ENCODE measurements at regions not wholly inside any gene's neighbourhood (a gene's known extent, or its start where the extent isn't known, plus 50 kb on each side); places are given as distances from the start of the nearest gene placed in this dataset.
"Not testable (repeated sequence)": the region's sequence is repeated elsewhere in the genome, so short reads cannot be mapped to it uniquely, and the experiment has no call there.

GRCh38 chr2:224217233-224217961 lies 178.3 kb upstream of the SERPINE2 start:
- intact Hi-C loops (cut with DNase I; ENCODE audit: low total_unique reads) = no loop called here
- 70 to 81% methylated on average over 6 of the region's 6 CpGs for WGBS, 2 donors
- DNase-seq (ENCODE audit: low spot score in 2 of 2) = no peak
- H3K4me3 ChIP-seq (ENCODE audit: low read depth, poor library complexity, severe bottlenecking) = no peak overlapping the region
- TF ChIP-seq, protein P1, sequence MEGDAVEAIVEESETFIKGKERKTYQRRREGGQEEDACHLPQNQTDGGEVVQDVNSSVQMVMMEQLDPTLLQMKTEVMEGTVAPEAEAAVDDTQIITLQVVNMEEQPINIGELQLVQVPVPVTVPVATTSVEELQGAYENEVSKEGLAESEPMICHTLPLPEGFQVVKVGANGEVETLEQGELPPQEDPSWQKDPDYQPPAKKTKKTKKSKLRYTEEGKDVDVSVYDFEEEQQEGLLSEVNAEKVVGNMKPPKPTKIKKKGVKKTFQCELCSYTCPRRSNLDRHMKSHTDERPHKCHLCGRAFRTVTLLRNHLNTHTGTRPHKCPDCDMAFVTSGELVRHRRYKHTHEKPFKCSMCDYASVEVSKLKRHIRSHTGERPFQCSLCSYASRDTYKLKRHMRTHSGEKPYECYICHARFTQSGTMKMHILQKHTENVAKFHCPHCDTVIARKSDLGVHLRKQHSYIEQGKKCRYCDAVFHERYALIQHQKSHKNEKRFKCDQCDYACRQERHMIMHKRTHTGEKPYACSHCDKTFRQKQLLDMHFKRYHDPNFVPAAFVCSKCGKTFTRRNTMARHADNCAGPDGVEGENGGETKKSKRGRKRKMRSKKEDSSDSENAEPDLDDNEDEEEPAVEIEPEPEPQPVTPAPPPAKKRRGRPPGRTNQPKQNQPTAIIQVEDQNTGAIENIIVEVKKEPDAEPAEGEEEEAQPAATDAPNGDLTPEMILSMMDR (IDR thresholded peaks at IDR 0.05) = no peak
- TF ChIP-seq POLR2A (IDR thresholded peaks at IDR 0.05) = no peak

DNA sequence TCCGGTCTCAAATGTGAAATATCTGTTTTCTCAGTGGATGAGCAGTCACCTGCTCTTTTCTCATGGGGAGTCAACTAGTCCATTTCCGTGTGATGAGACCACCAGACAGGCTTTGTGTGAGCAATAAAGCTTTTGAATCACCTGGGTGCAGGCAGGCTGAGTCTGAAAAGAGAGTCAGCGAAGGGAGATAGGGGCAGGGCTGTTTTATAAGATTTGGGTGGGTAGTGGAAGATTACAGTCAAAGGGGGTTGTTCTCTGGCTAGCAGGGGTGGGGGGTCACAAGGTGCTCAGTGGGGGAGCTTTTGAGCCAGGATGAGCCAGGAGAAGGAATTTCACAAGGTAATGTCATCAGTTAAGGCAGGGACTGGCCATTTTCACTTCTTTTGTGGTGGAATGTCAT lies 176.5 kb upstream of the SERPINE2 start:
- DNase-seq (ENCODE audit: low spot score in 2 of 2); H3K4me3 ChIP-seq (ENCODE audit: low read depth, poor library complexity, severe bottlenecking); intact Hi-C loops (cut with DNase I; ENCODE audit: low total_unique reads): not testable (repeated sequence)
- WGBS, 2 donors = 94 to 96% methylated on average over 3 of the region's 3 CpGs

GRCh38 chr2:224213396-224213795 lies 174.3 kb upstream of the SERPINE2 start:
- intact Hi-C loops (cut with DNase I; ENCODE audit: low total_unique reads) = no loop called here
- no peak for TF ChIP-seq POLR2A (IDR thresholded peaks at IDR 0.05)
- TF ChIP-seq, protein P1 (IDR thresholded peaks at IDR 0.05) = no peak
- H3K4me3 ChIP-seq (ENCODE audit: low read depth, poor library complexity, severe bottlenecking) = no peak overlapping the region
- 80 to 88% methylated on average over 4 of the region's 4 CpGs for WGBS, 2 donors
- DNase-seq (ENCODE audit: low spot score in 2 of 2) = no peak

- no peak overlapping the region for H3K4me3 ChIP-seq (ENCODE audit: low read depth, poor library complexity, severe bottlenecking)
- 62 to 63% methylated on average over 4 of the region's 4 CpGs for WGBS, 2 donors
- no peak for DNase-seq (ENCODE audit: low spot score in 2 of 2)
- intact Hi-C loops (cut with DNase I; ENCODE audit: low total_unique reads) = no loop called here
- TF ChIP-seq, protein P1 (IDR thresholded peaks at IDR 0.05) = no peak
- no peak for TF ChIP-seq POLR2A (IDR thresholded peaks at IDR 0.05)
These were observed 172.7 kb upstream of the SERPINE2 start for GRCh38 chr2:224211791-224212190.

GRCh38 chr2:224211181-224211480 lies 172.0 kb upstream of the SERPINE2 start:
- no peak overlapping the region for H3K4me3 ChIP-seq (ENCODE audit: low read depth, poor library complexity, severe bottlenecking)
- TF ChIP-seq POLR2A (IDR thresholded peaks at IDR 0.05) = no peak
- TF ChIP-seq, protein P1 (IDR thresholded peaks at IDR 0.05) = no peak
- no peak for DNase-seq (ENCODE audit: low spot score in 2 of 2)
- intact Hi-C loops (cut with DNase I; ENCODE audit: low total_unique reads) = no loop called here

DNA sequence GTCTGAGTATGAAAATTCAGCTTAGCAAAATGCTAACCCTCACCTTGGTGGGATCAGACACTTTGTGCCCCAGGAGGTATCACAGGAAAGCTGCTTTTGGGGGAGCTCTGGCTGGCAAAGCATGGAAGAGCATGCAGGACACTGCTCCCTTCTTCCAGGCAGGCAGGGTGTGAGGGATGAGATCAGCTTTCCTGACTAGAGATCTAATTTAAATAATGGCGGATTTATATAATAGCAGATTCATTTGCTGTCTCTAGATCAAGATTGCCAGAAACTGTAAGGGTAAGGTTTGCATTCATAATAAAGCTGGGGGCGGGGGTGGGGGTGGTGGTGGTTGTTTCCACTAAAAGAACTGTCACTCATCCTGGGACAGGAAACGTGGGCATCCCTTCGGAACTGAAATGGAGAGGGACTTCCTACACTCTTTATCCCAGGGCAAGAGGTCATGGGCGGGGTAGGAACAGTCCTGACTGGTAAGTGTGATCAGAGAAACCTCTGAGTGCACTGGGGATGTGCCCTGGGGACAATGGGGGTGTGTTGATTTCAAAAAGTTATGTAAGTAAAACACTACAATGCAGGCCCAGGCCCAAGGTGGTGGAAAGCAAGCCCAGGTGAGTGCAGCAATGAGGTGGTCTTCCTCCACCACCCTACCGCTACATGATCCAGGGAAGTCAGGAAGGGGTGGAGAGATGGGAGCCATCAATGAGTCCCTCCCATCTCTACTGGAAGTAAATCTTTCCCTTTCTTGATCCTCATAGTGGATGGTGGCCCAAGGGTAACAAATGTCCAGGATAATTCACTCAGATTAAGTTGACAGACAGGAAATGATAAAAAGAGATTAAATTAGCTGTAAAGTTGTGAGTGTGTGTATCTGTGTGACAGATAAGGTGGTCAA lies 171.4 kb upstream of the SERPINE2 start:
- no peak for DNase-seq (ENCODE audit: low spot score in 2 of 2)
- intact Hi-C loops (cut with DNase I; ENCODE audit: low total_unique reads) = no loop called here
- 75 to 79% methylated on average over 6 of the region's 6 CpGs for WGBS, 2 donors
- H3K4me3 ChIP-seq (ENCODE audit: low read depth, poor library complexity, severe bottlenecking) = no peak overlapping the region
- TF ChIP-seq, protein P1 (IDR thresholded peaks at IDR 0.05) = no peak
- TF ChIP-seq POLR2A (IDR thresholded peaks at IDR 0.05) = no peak

All from lower leg skin (tissue), 4 donors.